ENCODE measurements at regions not wholly inside any gene's neighbourhood (a gene's known extent, or its start where the extent isn't known, plus 50 kb on each side); places are given as distances from the start of the nearest gene placed in this dataset.

DNA sequence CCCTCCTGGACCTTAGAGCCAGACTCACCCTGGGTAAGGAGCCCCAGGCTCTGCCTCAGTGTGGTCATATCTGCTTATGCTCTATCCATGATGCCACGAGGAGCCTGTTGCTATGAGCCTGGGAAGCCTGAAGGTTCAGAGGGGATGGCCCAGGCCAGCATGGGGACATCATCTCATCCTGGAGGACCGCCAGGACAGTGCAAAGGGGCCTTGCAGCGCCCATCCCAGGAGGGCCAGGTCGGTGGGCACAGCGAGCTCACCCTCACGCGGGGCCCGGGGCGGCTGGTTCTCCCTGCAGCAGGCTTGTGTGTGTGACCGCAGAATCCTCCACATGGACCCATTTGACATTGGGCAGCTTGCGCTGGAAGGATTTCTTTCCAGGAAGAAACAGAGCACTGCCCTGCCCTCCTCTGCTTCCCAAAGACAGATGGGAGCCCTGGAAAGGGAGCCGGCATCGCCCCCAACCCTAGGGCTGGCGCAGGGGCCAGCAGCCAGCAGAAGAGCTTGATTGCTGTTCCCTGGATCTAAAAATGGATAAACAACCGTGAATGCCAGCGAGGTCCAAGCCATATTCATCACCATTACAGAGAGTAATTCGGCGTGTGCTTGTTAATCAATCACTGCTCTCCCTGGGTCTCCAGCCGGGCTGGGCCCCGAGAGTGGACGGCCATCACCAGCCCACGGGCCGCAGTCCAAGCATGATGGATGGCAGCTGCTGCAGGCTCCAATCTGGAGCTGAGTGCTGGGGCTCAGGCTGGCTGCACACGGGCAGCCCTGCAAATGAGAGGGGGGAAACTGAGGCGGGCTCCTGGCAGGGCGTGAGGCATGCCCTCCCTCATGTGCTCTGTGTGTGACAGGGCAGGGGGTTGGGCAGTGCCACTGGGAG lies 739.7 kb downstream of the BRD1 start:
- no peak for TF ChIP-seq POLR2AphosphoS5 (IDR thresholded peaks at IDR 0.05; ENCODE audit: low read depth, low read length)
- no peak for TF ChIP-seq POLR2A (IDR thresholded peaks at IDR 0.05; ENCODE audit: low read depth, low read length)
- no peak for TF ChIP-seq TAF1 (IDR thresholded peaks at IDR 0.05; ENCODE audit: low read depth, low read length)
- TF ChIP-seq SPI1 (IDR thresholded peaks at IDR 0.05; ENCODE audit: low read depth, low read length): no peak
- no peak for TF ChIP-seq PAX5 (IDR thresholded peaks at IDR 0.05; ENCODE audit: insufficient read depth, low read length, severe bottlenecking)

All from GM12891 (cell line).